ENCODE measurements at regions not wholly inside any gene's neighbourhood (a gene's known extent, or its start where the extent isn't known, plus 50 kb on each side); places are given as distances from the start of the nearest gene placed in this dataset.

DNA sequence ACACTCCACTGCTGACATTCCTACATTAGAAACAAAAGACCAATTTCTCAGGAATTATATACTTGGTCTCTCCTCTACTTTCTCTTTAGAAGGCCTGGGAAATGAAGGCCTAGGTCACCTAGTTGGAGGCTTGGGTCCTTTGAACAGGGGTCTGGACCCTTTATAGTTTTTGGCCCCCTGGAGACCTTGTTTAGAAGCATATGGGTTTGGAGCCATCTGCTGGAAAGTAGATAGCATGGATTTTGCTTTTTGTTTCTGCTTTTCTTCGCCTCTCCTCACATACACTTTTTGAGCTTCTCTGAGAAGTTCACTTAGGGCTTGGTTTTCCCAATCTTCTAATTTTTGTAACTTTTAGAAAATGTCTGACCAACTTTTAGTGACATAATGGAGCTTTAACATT is 67.1 kb upstream of the CDK20 start:
- TF ChIP-seq, protein P1, sequence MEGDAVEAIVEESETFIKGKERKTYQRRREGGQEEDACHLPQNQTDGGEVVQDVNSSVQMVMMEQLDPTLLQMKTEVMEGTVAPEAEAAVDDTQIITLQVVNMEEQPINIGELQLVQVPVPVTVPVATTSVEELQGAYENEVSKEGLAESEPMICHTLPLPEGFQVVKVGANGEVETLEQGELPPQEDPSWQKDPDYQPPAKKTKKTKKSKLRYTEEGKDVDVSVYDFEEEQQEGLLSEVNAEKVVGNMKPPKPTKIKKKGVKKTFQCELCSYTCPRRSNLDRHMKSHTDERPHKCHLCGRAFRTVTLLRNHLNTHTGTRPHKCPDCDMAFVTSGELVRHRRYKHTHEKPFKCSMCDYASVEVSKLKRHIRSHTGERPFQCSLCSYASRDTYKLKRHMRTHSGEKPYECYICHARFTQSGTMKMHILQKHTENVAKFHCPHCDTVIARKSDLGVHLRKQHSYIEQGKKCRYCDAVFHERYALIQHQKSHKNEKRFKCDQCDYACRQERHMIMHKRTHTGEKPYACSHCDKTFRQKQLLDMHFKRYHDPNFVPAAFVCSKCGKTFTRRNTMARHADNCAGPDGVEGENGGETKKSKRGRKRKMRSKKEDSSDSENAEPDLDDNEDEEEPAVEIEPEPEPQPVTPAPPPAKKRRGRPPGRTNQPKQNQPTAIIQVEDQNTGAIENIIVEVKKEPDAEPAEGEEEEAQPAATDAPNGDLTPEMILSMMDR (IDR thresholded peaks at IDR 0.05): no peak
- TF ChIP-seq POLR2A (IDR thresholded peaks at IDR 0.05): no peak
